GM21528 (cell line): ENCODE measurements at regions not wholly inside any gene's neighbourhood (a gene's known extent, or its start where the extent isn't known, plus 50 kb on each side); places are given as distances from the start of the nearest gene placed in this dataset.

Source experiments
- ATAC-seq: cut with Tn5 transposase; IDR thresholded peaks from one replicate; pipeline ENCODE4 v1.9.1; 2021; ENCODE audit warnings: mild to moderate bottlenecking, moderate library complexity; ENCODE audit not compliant: unreplicated experiment, low FRiP score

DNA sequence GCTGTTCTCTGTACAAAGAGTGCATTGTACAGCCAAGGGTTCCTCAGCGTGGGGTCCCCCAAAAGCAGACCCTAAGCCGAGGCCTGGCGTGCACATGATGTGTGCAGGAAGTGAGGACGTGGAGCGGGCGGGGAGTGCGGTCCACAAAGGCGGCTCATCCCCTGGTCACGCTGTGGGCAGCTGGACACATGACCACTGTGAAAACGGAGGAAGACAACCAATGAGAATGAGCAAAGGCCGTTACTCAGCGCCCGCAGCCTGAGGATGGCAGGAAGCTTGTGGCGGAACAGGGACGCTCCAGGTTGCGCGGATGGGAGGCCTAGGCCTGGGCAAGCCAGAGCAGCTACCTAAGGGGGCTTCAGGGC lies 1263.7 kb downstream of the BRD1 start:
- ATAC-seq: no peak

DNA sequence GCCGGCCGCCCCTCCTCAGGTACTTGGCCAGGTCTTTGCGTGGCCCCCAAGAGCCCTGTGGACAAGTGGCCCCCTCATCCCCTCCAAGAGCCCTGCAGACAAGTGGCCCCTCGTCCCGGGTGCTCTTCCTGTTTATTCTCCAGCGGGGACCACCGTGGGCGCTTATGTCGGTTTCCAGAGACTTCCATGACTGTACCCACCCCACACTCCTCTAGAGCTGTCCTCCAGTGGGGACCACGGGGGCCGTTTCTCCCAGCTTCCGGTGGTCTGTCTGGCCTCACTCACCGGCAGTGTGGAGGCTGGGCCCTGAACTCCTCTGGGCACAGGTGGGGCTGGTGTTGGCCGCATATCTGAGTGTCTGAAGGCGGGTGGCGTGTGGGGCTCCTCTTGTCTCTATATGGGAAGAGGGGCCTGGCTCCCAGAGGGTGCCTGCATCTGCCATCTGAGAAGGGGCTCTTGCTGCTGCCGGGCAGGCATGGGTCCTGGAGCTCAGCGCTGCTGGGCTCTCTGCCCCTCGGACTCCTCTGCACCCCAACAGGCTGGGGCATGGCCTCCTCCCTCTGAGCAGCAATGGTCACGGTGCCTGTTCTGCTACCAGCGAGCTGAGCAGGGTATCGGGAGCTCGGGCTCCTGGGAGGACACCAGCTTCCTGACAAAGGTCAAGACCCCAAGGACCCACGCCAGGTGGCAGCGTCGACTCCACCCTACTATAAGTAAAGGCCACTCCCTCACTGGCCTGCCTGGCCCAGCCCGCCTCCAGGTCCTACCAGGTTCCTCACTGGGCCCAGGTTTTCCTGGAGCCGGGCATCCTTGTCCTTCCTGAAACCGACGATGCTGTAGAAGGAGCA lies 1264.3 kb downstream of the BRD1 start:
- ATAC-seq: no peak

DNA sequence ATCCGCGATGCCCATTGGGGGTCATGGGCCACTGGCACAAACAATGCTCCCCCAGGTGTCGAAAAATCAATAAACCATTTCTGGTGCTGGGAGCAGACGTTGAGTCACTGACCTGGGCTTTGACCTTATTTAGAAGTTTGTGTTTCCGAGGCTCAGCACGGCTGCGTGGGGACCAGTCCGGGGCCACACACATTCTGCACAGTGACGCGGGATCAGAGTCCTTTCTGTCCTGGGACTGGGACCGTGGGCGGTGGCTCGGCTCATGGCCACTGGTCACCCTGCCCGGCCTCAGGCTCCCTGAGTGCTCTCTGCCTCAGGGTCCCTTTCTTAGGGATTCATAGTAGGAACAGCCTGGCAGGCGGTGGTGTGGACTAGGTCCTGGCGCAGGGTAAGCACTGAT lies 1266.0 kb downstream of the BRD1 start:
- no peak for ATAC-seq

DNA sequence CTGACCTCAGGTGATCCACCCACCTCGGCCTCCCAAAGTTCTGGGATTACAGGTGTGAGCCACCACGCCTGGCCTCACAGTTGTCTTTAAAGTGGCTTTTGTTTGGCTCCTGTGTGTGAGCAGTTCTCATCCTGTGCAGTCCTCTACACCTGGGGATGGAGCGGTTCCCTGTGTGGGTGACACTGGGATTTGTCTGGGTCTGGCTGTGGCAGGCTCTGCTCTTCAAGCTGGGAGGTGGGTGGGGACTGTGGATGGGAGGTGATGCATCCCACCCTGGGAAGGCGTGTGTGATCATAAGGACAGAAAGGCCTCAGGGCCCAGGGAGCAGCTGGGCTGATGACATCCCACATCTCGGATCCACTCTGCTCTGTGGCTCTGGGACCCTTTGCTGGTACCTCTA lies 1266.8 kb downstream of the BRD1 start:
- ATAC-seq: no peak

DNA sequence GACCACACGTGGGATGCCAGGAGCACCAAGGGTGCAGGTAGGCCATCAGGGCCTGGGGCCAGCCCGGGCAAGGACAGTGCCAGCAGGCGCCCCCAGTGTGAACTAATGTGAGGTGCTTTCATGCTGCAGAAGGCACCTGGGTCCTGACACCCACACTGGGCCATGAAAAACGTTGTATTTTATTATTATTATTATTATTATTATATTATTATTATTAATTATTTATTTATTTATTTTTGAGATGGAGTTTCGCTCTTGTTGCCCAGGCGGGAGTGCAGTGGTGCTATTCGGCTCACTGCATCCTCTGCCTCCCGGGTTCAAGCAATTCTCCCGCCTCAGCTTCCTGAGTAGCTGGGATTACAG lies 1267.3 kb downstream of the BRD1 start:
- no peak for ATAC-seq

DNA sequence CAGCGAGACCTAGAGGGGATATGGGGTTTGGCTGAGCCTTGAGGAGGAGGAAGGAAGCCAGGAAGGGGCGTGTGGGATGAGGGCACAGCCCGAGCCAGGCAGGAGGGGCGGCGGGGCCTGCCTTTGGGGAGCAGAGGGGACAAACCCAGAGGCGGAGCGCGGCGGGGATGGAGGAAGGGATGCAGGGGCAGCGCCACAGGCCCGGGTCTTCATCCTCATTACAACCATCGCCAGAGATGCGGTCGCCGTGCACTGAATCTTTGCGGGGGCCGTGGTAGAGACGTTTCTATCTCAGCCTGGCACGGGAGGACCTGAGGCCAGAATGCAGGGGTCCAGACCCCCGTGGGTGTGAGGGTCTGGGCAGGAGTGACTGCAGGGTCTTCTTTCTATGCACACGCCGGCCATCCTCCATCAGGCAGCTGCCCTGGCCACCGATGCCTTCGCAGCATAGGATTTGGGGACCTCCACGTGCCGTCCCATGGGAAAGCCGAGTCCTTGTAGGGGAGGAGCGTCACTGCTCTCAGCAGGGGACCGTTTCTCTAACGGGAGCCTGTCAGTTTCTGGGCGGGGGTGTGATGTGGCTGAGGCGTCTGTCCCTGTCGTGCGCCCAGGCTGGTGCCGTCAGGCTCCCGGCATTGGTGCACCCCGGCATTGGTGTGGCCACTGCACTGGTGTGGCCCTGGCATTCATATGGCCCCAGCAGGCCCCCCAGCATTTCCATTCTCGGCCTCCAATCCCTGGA lies 1267.9 kb downstream of the BRD1 start:
- no peak for ATAC-seq

DNA sequence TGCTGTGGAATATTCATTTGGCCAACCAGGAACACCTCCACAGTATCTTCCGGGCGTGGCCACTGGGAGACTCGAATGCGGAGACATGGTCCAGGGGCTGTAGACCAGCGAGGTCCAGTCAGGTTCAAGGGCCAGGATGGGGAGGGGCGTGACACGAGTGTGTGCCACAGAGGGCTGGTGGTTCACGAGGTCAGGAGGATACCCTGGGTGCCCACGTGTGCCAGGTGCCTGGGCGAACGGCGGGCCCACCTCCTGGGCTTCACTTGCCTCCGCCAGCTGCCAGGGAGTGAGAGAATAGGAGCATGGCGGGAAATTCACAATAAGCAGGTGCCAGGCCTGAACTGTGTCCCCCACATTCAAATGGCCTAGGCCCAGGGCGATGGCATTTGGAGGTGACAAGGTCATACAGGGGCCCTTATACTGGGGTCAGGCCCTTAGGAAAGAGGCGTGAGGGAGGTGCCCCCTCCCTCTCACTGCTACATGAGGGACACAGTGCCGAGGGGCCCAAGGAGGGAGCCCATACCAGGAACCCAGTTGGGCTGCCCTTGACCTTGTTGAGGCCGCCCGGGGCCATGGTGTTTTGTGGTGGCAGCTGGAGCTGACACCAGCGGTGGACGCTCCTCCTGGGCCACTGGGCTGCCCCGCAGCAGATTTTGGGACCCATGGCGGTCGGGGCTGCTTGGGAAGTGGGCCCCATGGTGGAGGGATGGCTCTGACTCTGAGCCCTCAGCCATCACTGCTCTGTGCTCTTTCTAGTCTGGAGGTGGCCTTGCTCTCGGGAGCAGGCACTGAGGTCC lies 1268.9 kb downstream of the BRD1 start:
- ATAC-seq: no peak

DNA sequence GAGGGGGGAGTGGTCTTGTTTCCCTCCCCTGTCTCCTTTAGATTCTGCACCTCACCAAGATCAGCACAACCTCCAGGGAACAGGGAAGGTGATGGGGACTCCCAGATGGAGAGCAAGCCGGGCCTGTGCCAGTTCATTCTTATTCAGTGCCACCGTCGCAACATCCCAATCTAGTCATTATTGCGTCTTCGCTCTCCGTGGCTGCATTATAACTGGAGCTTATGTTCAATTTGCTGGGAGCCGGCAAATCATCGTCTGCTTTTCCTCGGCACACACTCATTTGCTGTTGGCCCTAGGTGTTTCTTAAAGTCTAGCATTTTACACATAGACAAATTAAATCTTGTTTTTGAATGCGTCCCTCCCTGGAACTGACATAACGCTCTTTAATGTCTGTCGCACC lies 1269.7 kb downstream of the BRD1 start:
- no peak for ATAC-seq

DNA sequence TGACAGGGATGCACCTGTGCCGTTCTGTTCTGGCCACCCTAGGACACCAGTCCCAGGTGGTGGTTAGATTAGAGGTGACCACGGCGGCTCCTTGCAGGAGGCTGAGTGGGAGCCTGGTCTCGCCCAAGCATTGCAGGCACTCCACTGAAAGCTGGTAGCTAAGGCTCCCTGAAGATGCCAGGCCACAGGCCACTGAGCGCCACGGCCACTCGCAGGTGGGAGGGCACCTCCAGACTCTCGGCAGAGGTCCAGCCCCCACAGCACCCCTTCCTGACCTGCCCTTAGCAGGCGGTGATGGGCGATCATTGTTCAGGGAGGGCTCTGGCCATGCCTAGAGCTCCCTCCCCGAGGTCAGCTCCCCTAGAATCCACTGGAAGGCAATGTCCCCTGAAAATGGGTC lies 1270.2 kb downstream of the BRD1 start:
- ATAC-seq: no peak

DNA sequence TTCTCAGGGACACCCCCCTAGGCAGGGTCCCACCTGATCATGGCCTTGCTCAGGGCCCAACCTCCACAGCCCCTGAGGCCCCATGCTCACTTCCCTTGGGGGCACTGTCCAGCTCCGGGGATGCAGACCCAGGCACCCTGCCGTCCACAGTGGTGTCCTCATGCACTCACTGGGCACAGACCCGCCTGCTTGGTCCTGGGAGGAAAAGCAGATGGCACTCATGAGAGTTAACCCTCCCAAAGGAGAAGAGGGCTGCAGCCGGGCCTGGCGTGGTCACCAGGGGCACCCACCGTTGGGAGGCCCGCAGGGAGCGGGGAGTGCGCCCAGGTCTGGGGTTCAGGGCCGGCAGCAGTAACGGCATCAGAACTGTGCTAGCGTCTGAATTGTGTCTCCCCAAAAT lies 1270.9 kb downstream of the BRD1 start:
- no peak for ATAC-seq

DNA sequence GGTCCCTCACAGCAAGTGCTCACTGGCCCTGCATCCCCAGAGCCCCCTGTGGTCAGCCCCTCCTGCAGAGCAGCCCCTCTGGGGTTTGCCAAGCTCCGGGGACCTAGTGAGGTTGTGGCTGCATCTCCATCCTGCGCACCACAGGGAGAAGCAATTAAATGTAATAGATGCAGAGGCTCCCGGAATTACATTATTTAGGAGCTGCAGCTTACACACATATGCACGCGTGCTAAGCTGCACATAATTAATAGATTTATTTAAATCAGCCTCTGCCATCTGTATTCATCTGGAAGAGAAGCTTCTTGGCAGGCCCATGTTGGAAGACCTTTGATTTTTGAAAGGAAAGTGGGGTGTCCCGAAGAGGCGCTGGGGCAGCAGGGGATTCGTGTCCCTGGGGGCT lies 1271.5 kb downstream of the BRD1 start:
- no peak for ATAC-seq

DNA sequence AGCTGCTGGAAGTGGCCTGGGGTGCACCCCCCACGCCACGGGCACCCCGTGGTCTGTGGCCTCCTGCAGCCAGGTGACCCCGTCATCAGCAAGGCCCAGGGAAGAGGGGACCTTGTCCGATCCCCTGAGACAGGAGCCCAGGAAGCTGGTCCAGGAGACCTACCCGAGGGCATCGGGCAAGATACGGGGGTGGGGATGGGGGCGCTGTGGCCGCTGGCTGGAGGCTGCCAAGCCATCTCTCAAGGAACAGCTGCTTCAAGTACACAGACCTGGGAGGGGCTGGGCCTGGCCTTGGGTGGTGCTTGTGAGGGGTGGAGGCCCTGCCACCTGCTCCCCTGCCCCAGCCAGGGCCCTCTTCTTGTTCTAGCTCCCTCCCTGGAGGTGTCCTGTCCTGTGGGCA lies 1272.1 kb downstream of the BRD1 start:
- ATAC-seq: no peak

DNA sequence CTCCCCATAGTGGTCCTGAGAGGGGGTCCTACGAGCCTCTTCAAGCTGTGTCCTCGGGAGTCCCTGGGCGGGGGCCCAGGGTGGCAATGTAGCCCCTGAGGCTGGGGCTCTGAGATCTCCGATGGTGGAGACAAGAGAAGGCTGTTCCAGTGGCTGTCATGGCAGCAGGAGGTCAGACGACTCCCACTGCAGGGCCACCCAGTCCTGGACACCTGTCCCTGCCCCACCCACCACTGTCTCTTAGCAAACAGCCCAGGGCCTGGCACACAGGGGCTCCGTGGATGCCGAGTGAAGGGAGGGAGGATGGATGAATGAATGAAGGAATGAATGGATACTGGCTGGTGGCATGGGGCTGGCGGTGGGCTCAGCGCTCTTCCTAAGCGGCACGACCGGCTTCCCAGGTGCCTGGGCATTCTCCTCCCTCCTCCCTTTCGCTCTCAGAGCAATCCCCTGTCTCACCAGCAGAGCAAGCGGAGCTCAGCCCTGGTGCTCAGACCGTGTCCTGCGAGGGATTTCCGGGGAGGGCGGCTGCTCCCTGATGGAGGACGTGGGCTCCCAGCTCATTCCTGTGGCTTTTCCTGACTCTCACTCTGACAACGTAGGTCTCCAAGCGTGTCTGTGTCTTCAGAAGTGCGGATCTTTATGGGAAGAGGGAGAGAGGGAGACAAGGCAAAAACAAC lies 1272.6 kb downstream of the BRD1 start:
- ATAC-seq: no peak

DNA sequence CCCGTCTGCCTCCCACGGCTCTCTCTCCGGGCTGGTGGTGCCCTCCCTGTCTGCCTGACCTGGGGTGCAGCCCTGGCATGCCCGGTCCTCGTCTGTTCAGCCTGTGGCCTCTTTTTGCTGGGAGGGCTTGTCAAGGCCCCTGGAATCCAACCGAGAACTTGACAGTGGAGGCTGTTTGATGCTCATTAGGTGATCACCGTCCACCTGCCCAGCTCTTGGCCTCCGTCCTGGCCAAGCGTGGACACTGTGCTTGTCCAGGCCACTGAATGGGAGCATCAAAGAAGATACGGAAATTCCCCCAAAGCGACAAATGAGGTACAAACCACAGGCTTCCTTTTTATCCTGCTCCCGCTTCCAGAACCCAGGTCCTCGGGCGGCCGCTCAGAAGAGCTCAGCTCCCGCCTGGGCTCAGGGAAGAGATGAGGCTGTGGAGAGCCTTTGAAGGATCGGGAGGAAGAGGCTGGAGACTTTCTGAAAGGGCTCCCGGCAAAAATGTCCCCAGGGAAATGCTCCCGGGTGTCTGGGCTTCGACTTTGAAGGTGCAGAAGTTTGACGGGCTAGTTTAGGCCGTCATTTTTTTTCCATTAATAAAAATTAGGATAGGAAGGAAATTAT lies 1273.9 kb downstream of the BRD1 start:
- ATAC-seq: no peak

DNA sequence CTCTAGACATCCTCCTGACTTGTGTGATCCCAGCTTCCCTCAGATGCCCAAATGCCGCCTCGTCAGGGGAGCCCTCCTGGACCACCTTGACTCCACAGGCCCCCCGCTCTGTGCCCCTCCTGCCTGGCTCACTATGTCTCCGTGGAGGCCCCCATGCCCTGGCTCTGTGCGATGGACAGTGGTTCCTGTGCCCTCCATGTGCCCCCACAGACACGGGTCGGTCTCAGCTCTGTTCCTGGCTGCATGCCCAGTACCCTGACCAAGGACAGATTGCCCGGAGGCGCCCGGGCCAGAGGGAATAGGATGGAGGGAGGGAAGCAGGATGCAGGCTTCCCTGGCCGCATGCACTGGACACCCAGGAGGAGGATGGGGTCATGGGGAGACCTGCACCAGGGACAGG lies 1274.6 kb downstream of the BRD1 start:
- ATAC-seq: no peak

DNA sequence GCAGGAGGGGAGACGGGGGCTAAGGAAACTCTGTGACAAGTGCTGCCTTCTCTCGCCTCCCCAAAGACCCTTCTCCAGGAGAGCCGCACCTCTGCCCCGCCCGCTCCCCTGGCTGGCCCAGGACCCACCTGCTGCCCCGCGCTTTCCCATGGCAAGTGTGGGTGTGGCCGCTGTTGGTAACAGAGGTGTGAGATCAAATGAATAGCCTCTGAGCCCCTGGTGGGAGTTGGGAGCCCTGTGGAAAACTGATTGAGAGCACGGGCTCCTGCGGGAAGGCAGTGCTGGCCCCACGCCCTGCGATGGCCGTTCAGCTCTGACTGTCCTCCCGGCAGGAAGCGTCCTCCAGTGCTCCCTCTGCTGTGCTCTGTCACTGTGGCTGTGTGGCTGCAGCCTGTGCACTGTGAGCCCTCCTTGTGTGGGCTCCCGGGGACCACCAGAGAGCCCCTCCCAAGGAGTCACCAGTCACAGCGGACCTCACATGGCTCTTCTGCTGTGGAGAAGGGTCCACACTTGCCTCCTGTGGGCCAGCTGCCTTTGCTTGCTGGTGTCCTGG lies 1275.9 kb downstream of the BRD1 start:
- no peak for ATAC-seq

DNA sequence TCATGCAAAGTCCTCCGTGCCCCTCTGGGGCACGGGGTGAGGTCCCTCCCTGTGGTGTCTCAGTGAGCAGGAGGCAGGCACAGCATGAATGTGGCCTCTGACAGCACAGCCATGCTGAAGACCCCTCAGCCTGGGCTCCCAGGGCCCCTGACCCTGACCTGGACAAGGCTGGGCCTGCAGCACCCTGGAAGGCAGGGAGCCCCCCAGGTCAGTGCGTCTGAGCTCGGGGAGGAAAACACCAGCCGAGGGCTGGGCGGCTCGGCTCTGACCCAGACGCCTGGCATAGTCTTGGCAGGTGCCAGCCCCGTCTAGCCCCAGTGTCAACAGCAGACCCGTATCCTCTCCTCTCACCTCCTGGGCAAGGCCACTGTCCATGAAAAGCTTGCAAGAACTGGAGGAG lies 1276.6 kb downstream of the BRD1 start:
- ATAC-seq: no peak

DNA sequence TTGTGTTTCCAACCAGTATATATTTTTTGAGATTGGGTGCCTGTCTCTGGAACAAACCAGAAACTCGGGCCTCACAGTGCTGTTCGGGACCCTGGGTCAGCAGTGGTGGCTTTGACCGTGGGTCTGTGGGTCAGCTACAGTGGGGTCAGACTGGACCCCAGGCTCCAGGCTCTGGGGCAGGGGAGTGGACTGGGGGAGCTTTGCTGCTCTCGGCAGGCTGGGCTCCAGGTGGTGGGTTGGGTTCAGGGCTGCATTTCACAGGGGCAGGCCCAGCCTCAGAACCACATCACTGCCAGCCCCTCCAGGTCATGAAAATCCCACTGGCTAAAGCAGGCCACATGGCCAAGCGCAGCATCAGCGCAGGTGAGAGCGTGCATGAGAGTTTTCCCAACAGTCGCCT lies 1279.3 kb downstream of the BRD1 start:
- no peak for ATAC-seq

DNA sequence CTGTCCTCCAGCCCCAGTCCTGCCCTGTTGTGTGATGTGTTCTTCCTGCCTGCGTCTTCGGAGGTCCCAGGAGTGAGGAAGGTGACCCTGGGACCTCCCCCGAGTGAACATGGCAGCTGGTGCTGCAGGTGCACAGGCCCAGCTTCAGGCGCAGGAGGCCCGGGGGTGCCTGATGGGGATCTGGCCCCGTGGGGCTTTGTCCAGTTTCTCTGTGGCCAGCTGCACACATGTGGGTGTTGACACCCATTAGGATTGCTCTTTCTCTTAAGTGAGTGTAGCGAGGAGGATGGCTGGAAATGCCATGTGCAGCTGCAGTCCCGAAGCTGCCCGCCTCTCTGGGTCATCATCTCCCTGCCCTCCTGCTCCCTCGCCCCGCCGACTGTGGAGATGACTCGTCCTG lies 1279.7 kb downstream of the BRD1 start:
- no peak for ATAC-seq
